ENCODE measurements at regions not wholly inside any gene's neighbourhood (a gene's known extent, or its start where the extent isn't known, plus 50 kb on each side); places are given as distances from the start of the nearest gene placed in this dataset.

DNA sequence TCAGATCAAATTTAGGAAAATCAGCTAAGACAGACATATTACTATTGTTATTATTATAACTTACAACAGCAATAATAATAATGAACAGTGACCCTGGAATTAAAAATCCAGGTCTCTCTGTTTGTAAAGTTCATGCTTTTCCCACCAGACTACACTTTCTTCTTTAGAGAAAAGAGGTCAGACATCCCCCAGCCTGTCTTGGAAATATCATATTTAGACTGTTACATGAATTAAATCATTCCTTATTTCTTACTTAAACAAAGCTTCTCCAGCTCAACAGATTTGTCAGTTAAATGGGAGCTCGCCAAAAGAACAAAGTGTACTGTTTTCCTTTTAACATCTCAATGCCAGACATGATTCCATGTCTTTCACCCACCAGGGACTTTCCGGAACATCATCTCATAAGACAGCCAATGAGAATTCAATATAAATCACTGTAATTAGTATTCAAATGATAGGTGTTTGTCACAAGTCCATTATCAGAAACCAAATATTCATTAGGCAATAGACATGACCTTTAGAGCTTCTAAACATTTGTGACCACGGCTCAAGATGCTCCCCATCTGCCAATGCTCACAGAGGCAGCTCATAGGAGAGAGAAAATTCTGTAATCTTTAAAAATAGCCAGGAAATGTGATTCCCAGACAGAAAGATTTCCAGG, 351.9 kb downstream of the ENC1 start:
- TF ChIP-seq, protein P1, sequence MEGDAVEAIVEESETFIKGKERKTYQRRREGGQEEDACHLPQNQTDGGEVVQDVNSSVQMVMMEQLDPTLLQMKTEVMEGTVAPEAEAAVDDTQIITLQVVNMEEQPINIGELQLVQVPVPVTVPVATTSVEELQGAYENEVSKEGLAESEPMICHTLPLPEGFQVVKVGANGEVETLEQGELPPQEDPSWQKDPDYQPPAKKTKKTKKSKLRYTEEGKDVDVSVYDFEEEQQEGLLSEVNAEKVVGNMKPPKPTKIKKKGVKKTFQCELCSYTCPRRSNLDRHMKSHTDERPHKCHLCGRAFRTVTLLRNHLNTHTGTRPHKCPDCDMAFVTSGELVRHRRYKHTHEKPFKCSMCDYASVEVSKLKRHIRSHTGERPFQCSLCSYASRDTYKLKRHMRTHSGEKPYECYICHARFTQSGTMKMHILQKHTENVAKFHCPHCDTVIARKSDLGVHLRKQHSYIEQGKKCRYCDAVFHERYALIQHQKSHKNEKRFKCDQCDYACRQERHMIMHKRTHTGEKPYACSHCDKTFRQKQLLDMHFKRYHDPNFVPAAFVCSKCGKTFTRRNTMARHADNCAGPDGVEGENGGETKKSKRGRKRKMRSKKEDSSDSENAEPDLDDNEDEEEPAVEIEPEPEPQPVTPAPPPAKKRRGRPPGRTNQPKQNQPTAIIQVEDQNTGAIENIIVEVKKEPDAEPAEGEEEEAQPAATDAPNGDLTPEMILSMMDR (conservative IDR thresholded peaks at IDR 0.05; ENCODE audit: low read depth, low read length): no peak
- no peak for TF ChIP-seq EZH2phosphoT487 (IDR thresholded peaks at IDR 0.05; ENCODE audit: borderline replicate concordance, low read length)
- TF ChIP-seq EZH2 (IDR thresholded peaks at IDR 0.05; ENCODE audit: low read length, unreplicated experiment): no peak
